A172 (cell line): ENCODE measurements at regions not wholly inside any gene's neighbourhood (a gene's known extent, or its start where the extent isn't known, plus 50 kb on each side); places are given as distances from the start of the nearest gene placed in this dataset.

ENCODE experiments used
- DNase-seq: peaks from one replicate; pipeline ENCODE4 v3.0.0-alpha.2; 2015; ENCODE audit warnings: low spot score

DNA sequence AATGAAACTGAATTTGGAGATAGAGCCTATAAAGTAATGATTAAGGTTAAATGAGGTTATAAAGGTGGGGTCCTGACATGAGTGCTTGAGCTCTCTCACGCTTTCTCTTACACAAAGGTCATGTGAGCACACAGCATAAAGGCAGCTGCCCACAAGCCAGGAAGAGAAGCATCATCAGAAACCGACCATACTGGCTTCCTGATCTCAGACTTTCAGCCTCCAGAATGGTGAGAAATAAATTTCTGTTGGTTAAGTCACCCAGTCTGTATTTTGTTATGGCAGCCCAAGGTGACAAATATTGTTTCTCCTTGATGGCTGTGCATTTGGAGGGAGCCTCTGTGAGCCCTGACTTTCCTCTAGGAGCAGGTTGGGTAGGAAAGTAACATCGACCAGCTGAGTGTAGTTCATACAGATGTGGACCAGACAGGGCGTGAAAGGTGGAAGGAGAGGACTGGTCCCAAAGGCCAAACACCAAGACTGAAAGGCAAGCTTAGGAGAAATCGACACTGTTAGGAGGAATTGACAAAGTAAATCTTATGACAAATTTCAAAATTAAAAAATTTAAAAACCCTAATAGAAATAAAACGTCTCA is 97.6 kb upstream of the SLC38A2 start:
- DNase-seq: no peak

DNA sequence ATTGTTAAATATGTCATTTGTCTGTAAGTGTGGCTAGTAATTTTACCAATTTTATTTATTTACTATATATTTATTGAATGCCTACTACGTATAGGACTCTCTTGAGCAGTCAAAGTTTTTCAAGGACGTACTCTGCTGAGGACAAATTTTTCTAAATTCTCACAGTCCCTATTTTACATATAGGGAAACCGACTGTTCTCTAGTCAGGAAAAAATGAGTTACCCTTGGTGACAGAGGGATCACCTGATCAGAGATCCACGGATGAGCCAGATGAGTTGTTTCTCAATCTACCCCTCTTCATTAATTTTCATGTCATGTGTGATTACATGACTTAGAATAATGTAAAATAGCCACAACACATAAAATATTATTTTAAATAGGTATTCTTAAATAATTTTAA is 96.2 kb upstream of the SLC38A2 start:
- no peak for DNase-seq

DNA sequence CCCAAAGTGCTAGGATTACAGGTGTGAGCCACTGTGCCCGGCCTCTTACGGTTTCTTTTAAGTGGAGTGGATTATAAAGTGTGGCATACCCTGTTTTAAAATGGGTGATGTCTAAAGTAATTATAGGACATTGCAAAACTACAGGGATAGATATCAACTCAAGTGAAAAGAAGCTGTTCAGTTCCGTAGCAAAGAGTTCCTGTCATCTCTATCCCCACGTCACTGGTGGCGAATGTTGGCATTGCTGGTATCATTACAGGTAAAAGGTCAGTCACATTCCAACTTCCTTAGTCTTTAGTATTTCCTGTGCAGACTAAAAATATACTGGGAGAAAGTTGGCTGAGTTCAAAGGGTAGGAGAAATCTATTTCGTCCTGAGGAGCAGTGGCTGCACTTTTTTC is 95.6 kb upstream of the SLC38A2 start:
- peak; percentile 66 for DNase-seq

DNA sequence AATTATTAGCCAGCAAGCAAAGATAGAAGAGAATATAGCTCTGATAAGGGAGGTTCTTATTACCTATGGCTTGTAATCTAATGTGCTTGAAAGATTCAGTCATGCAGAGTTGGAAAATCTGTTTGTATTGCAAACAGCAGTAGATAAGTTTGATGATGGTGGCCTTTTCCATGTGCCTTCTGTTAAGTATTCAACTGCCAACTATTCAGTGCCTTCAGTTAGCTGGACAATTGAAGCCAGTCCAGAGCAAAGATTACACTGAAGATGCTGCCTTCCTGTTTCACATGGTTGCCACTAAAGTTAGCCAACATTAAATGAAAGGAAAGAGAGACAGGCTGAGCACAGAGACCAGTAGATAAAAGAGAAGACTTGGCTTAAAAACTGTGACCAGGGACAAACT is 92.7 kb upstream of the SLC38A2 start:
- no peak for DNase-seq

DNA sequence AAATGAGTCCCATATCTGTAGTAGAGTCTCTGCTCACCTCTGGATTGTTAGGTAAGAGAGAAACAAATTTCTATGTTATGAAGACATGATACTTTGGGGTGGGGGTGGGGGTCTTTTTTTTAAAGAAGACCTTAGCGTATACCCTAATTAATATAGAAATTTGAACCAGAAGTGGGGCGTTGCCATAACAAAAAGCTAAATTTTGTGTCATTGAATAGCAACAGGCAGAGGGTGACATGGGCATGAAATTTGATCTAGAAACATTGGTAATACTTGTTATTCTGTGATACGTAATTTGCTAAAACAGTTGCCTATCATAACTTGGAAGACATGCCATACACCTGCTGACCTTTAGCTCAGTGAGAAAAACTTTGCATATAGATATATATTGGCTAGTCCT is 92.3 kb upstream of the SLC38A2 start:
- no peak for DNase-seq

DNA sequence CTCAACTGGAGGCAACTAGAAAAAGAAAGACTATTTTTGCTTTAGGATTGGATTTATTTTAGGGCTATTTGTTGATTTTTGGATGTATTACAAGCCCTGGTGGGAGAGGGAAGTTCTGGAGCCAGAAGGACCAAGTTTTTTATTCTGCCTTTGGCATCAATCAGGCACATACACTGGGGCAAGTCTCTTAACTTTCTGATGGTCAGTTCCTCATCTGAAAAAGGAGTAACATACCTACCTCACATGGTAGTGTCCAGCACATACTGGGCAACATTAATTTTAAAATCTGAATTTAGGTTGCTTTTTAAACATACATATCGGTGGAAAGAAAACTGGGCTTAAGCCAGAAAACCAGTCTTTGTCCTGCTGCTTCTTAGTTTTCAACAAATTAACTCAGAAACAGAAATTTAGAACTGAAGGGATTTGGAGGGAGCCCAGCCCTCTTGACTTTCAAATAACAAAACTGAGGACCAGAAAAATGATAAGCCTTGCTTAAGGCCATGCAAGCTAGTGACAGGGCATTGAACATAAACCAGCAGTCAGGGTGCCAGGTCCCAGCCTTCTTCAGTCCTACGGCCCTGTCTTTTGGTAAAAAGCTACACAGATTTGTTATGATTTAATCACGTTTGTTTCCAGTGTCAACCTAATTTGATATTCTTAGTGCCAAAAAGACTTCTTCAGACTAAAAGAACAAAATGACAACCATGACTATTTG is 90.2 kb upstream of the SLC38A2 start:
- DNase-seq: no peak

DNA sequence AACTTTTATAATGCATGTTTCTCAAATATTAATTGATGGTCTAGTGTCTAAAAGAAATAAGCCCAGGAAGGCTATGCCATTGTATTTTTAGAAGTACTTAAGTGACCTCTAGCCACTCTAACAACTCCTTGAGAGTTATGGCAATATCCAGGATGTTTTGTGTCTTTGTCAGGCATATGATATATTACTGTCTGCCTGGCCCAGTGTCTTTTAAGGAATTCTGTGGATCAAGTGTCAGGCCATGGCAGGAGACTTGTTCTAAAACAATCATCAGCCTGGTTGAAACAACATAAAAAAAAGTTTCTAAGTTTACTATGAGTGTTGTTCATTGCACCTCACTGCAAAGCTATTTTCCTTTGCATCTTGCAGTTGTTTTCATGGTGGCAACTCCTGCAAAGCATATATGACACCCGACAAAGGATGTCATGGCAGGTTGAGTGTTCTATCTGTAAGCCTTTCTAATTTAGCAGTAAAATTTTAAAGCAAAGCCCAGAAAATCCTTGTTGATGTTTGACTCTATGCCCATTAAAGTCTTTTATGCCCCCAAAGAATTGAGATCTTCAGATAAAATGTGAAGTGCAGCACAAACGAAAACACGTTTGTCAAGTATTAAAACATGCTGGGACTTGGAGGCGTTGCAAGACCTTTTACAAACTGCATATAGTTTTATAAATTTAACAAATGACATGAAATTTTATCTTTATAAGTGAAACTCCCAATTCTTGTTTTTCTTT is 89.5 kb upstream of the SLC38A2 start:
- no peak for DNase-seq

DNA sequence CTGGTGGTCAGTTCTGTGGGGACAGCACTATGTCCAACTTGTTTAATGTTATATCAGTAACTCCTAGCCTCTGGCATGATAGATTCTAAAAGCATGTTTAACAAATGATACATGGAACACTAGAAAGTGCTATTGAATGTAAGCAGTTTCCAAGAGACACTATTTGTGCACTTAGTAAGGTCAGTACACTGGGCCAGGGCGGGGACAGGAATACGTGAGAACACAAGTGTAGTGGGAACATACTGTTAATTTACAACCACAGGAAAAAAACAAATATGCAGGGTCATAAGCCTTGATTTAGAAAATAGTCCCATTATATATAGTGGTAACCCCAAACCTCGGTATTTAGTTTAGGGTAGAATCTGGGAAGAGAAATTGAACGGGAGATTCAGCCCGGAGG is 88.9 kb upstream of the SLC38A2 start:
- no peak for DNase-seq

DNA sequence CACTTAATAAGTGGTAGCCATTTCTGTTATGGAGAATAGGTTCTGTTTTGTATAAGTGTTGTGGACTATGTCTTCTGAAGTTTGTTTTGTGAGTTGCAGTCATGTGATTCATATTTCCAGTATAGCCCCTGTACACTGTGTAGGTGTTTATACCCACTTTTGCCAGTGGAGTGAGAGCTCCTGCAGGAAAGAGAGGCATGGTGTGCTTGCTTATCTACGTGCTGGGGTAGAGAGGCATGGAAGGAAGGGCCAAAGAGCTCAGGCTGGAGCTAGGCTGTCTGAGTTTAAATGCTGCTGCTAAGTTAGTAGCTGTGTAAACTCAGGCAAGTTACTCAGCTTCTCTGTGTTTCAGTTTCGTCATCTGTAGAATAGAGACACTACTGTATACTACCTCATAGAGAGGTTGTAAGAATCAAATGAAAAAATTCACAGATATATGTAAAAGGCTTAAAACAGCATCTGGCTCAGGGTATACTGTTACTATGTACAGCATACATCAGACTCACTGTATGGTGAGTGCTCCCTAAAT is 88.2 kb upstream of the SLC38A2 start:
- no peak for DNase-seq

DNA sequence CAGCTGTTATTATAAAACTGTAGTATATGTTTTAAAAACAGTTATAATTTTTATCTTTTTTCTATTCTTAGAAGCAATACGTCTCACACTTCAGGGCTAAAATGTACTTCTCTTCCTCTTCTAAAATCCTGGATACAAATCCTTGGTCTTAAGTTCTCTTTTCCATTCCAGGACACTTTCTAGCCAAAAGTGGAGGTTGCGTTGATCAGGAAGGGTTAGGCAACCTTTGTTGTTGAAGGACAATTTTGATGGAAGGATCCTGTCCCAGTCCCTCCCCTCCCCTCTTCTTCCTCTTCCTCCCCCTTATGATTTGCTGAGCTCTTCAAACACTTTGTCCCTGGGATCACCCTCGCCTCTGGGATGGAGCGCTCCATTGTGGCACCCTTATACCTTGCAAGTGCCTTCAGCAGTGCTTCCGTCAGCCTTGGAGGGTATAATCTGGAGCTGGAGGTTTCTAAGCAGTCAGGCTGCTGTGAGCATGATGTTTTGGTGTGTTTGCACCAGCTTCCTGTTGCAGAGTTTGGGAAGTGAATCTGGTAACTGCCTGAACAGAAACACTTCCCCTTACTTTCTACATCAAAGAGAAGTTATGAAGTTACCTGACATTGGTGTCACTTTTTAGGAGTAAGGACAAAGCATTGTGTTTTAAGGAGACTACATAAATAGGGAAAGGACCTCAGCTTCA is 87.4 kb upstream of the SLC38A2 start:
- DNase-seq: no peak

DNA sequence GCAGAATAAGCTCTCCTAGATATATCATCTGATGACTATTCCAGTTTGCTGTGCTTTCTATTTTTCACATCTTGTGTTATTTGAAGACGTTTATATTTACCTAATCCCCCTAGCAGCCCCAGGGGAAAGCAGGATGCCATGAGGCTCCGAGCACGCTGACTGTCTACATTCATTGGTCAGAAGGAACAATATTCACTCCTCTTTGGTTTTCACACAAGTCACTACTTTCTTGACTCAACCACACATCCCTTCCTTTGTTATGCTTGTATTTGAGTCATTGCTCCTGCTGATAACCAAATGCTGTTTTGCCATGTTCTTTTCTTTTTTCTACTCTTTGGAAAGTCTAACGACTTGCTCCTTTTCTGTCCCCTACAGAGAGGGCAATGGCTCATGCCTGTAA is 86.5 kb upstream of the SLC38A2 start:
- DNase-seq: peak; percentile 59

DNA sequence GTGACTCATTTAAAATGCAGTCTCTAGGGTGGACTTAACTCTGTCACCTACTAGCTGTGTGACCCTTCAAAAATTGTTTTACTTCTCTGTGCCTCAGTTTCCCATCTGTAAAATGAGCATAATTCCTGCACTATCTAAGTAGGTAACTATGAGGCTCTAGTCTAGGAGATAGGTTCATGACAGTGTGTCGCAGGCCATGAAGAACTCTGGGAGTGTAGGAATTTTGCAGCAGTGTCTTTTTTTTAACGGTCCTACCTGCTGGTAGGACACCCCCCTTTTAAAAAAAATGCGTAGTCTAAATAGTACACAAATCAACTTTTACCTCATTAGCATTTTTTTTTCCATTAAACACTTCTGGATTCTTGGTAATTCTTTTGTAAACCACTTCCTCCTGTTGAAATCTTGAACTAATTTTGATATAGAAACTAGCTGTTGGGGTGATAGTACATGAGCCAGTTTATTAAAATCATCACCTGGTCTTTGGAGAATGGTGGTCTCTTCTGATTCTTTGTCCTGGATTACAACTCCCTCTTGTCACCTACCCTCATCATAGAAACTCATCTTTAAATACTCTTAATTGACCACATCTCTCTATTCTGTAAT is 86.0 kb upstream of the SLC38A2 start:
- no peak for DNase-seq

DNA sequence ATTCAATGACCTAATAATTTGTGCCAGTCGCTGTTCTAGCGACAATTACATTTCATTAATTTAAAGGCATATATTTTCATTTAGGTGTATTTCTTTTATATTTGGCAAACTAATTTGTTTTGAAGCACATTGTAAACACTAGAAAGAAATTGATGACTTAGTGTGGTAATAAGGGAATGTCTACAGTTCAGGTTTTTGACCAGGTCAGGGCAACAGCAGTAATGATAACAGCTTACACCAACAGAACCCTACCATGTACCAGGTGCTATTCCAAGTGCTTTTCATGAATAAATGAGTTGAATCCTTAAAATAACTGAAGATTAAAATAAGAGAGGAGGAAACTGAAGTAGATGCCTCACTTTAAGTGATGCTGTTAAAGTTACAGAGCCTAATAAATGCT is 85.4 kb upstream of the SLC38A2 start:
- no peak for DNase-seq

DNA sequence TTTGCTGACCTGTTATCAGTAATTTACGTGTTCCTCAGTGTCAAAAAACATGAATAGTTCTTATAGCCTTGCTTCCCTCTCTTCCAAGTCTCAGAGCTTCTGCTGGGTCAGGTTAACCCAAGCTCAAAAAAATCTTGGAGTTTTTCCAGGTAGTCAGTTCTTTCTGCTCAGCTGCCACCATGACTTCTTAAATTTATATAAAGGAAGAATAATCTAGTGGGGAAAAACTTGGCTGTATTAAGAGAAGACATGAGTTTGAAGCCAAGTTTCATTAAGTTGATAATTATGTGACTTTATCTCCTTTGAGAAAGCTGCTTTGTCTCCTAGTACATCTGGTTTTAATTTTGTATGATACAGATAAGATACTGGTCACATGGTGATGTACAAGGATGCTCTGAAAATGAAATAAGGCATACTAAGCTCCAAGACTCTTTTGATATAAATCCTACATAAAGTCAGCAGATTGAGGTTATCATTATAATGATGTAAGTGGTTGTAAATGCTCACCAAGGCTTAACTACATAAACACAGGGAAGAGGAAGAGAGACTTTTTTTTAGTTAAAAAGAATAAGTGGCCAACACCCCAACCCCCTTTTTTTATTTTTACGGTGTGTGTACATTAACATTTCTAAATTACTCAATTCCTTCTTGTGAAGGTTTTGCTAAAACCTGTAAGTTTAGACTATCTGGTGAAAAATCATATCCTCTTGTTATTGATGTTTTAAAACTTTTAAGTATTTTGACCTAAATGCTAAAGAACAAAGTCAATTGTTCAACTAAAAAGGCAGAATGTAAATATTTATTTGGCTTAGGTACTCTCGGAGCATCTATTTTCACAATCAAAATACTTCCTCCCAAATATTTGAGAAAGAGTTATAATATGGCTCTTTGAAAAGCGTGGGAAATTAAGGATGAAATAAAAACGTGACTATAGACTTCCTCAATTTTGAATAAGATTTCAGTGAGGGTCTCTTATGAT is 84.1 kb upstream of the SLC38A2 start:
- DNase-seq: peak; percentile 40

DNA sequence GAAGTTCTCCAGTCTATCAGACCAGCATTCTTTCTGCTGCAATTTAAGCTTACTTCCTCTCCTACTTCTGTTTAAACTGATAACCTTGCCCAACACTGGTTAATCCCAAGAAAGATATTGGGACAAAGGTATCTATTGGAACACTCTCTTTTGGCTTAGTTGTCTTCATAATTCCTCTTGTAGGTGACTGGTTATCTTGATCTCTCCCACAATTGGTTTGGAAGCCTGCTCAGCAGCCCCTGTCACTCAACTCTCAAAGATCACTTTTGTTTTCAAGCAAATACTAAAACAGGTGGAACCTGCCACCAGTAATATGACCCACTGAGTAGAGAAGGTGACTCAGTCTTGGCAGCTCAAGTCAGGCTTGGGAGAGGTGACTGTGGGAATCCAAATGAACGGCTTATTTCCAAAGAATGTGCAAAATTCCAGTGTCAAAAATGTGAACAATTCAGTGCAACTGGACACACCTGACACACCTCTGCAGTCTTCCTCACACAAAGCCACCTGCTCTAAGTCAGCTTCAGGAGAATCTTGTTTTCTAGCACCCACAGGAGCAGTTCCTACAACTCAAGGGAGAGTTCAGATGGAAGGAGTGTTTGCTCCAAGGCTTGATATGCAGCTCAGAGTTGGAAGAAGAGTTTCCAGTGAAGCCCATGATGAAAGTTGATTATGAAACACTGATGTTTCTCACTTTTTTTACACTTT is 83.2 kb upstream of the SLC38A2 start:
- DNase-seq: peak; percentile 42

DNA sequence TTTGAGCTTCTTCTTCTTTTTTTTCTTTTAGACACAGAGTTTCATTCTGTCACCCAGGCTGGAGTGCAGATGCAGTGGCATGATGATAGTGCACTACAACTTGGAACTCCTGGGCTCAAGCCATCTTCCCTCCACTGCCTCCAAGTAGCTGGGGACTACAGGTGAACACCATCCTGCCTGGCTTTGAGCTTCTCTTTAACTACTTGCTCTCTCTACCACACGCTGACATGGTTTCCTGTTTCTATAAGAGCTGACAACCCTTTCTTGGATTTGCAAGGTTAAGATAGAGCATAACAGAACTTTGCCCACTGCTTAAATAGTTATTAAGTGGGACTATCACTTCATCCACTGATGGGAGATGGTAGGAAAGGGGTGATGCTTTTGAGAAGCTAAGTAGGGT is 82.4 kb upstream of the SLC38A2 start:
- DNase-seq: no peak

DNA sequence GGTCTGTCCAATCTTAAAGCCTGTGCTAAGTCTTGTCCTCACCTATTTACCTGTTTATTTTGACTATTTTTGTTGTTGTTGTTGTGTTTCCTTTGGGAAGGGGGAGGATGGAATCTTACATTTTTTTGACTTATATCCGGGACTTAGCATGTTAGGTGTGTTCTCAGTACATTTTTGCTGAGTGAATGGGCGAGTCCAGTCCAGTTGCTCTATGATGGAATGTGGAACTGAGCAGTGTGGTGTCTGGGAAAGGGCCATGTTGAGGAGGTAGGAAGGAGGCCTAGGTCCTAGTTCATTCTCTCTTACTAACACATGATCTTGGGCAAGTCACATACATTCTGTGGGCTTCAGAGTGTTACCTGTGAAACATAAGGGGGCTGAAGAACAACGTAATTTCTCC is 80.9 kb upstream of the SLC38A2 start:
- no peak for DNase-seq

DNA sequence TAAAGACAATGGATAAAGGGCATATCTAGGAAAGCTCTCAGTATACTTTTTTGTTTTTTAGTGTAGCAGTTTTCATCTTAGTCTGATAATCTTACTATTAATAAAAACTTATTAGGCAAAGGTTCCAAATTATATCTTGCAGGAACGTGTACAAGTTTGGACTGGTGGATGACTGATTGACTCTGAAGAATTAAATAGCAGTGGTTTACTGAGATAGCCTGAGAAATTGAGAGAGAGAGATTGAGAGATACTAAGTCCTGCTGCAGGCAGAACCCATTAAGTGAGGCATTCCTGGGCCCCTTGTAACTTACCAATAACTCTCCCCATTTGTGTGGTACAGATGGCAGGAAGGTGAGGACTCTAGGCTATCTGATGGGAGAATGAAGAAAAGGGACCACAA is 80.2 kb upstream of the SLC38A2 start:
- no peak for DNase-seq

DNA sequence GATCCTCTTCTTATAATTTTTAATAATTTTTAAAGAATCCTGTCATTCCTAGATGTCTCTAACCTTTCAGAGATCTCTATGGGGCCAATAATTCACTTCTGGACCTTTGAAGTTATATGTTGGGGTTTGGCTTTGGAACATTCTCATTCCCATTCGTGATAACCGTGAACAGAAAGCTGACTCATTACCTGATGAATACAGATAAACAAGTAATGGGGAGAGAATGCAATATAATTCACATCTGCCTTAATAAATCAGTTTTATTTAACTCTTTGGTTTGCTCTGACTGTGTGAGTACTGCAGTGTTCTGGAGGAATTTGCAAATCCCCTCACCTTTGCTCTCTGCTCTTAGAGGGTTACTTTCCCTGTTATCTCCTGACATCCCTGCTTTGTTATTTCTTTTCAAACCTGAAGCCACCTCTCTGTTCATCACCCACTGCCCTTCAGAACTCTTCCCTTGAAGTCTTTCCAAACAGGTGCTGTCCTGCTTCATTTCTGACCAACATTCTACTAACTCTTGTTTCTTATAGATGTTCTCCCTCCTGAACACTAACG is 79.6 kb upstream of the SLC38A2 start:
- DNase-seq: peak; percentile 69
